IMR-90 (cell line): ENCODE measurements at regions not wholly inside any gene's neighbourhood (a gene's known extent, or its start where the extent isn't known, plus 50 kb on each side); places are given as distances from the start of the nearest gene placed in this dataset.

Source experiments
- ATAC-seq: fragments of 200-7000 bp; cut with Tn5 transposase; 2 replicates; pipeline ENCODE4 v1.9.1; 2020; ENCODE audit warnings: low read depth, mild to moderate bottlenecking, moderate library complexity
- BruUV-seq: library from RNA; stranded (reverse); fragments of 400-500 nt; replicated peaks from 2 replicates; lab custom pipeline; 2021; lab: Mats Ljungman, UMichigan
- CTCF ChIA-PET: fragments of 300-600 bp; formaldehyde crosslinking; extraction: SDS; loops from one replicate; lab custom pipeline; 2021; ENCODE audit warnings: antibody characterized with exemption; lab: Yijun Ruan, JAX
- POLR2A ChIA-PET: fragments of 300-600 bp; sonication (Branson Sonifier 250); formaldehyde crosslinking; loops from one replicate; lab custom pipeline; 2022; ENCODE audit warnings: antibody characterized with exemption; ENCODE audit not compliant: unreplicated experiment; lab: Charles Lee
- DNase-seq: peaks from one replicate; pipeline ENCODE4 v3.0.0; 2013
- H2AFZ ChIP-seq: replicated peaks from 2 replicates; pipeline ENCODE3; 2013; ENCODE audit warnings: low read length, mild to moderate bottlenecking; ENCODE audit not compliant: poor library complexity
- H2AK5ac ChIP-seq: 2 replicates; pipeline ENCODE4 v1.6.1; 2013; ENCODE audit warnings: low read depth, low read length, inconsistent platforms
- H2AK9ac ChIP-seq: replicated peaks from 2 replicates; pipeline ENCODE3; 2013; ENCODE audit warnings: mild to moderate bottlenecking, low read depth, low read length, moderate library complexity; ENCODE audit not compliant: poor library complexity
- H2BK120ac ChIP-seq: 2 replicates; pipeline ENCODE4 v1.6.1; 2013; ENCODE audit warnings: low read depth, low read length, inconsistent platforms
- H2BK15ac ChIP-seq: 3 replicates; pipeline ENCODE4 v1.6.1; 2013; ENCODE audit warnings: low read depth, low read length, inconsistent platforms
- H2BK20ac ChIP-seq: 2 replicates; pipeline ENCODE4 v1.6.1; 2013; ENCODE audit warnings: low read depth, mild to moderate bottlenecking, inconsistent platforms, low read length, moderate library complexity
- H2BK5ac ChIP-seq: 2 replicates; pipeline ENCODE4 v1.6.1; 2013; ENCODE audit warnings: mild to moderate bottlenecking, low read depth, low read length, inconsistent platforms; ENCODE audit not compliant: poor library complexity, severe bottlenecking
- H3K14ac ChIP-seq: replicated peaks from 2 replicates; pipeline ENCODE4 v1.6.1; 2013; ENCODE audit warnings: low read depth, low read length, inconsistent platforms
- H3K18ac ChIP-seq: 2 replicates; pipeline ENCODE4 v1.6.1; 2013; ENCODE audit warnings: low read depth, low read length, control low read depth
- H3K23ac ChIP-seq: 2 replicates; pipeline ENCODE4 v1.6.1; 2013; ENCODE audit warnings: low read depth, low read length, inconsistent platforms
- H3K27ac ChIP-seq: 2 replicates; pipeline ENCODE4 v1.5.1; 2013; ENCODE audit warnings: mild to moderate bottlenecking, control low read depth, low read length; ENCODE audit not compliant: insufficient read depth
- H3K27me3 ChIP-seq: 2 replicates; pipeline ENCODE4 v1.6.1; 2013; ENCODE audit warnings: low read length; ENCODE audit not compliant: control insufficient read depth, insufficient read depth
- H3K36me3 ChIP-seq: 2 replicates; pipeline ENCODE4 v1.6.1; 2013; ENCODE audit warnings: low read length, mixed read lengths; ENCODE audit not compliant: control insufficient read depth, insufficient read depth
- H3K4ac ChIP-seq: 2 replicates; pipeline ENCODE4 v1.6.1; 2013; ENCODE audit warnings: low read depth, low read length, inconsistent platforms
- H3K4me1 ChIP-seq: 2 replicates; pipeline ENCODE4 v1.6.1; 2013; ENCODE audit warnings: low read length, mixed read lengths; ENCODE audit not compliant: control insufficient read depth, insufficient read depth
- H3K4me2 ChIP-seq: 2 replicates; pipeline ENCODE4 v1.6.1; 2013; ENCODE audit warnings: low read depth, mild to moderate bottlenecking, control low read depth, low read length, moderate library complexity
- H3K4me3 ChIP-seq: 2 replicates; pipeline ENCODE4 v1.5.1; 2013; ENCODE audit warnings: low read depth, mild to moderate bottlenecking, control low read depth, low read length, moderate library complexity; ENCODE audit not compliant: insufficient read depth
- H3K56ac ChIP-seq: 2 replicates; pipeline ENCODE4 v1.6.1; 2013; ENCODE audit warnings: low read length, inconsistent platforms; ENCODE audit not compliant: insufficient read depth; ENCODE audit errors: extremely low read depth
- H3K79me1 ChIP-seq, 2 experiments: 2 replicates each; pipeline ENCODE4 v1.6.1; 2013; ENCODE audit warnings: low read length in 2 of 2, inconsistent platforms in 1 of 2, low read depth in 1 of 2
- H3K9ac ChIP-seq: 2 replicates; pipeline ENCODE4 v1.6.1; 2013; ENCODE audit warnings: low read depth, low read length, control low read depth
- H3K9me1 ChIP-seq: 2 replicates; pipeline ENCODE4 v1.6.1; 2013; ENCODE audit warnings: low read length, inconsistent platforms; ENCODE audit not compliant: insufficient read depth
- H3K9me3 ChIP-seq: 2 replicates; pipeline ENCODE4 v1.6.1; 2013; ENCODE audit warnings: low read length; ENCODE audit not compliant: control insufficient read depth, insufficient read depth
- H4K20me1 ChIP-seq: 2 replicates; pipeline ENCODE4 v1.6.1; 2013; ENCODE audit warnings: low read length, inconsistent platforms; ENCODE audit not compliant: insufficient read depth
- H4K5ac ChIP-seq: 2 replicates; pipeline ENCODE4 v1.6.1; 2013; ENCODE audit warnings: mild to moderate bottlenecking, low read depth, low read length, control low read depth
- H4K8ac ChIP-seq, 2 experiments: 2 replicates each; pipeline ENCODE4 v1.6.1; 2013; ENCODE audit warnings: low read depth in 2 of 2, low read length in 2 of 2, control low read depth in 1 of 2, inconsistent platforms in 1 of 2
- H4K91ac ChIP-seq: 2 replicates; pipeline ENCODE4 v1.6.1; 2013; ENCODE audit warnings: low read depth, low read length, inconsistent platforms; ENCODE audit not compliant: insufficient read depth
- BHLHE40 ChIP-seq: fragments of 150-350 bp; IDR thresholded peaks from 2 replicates; pipeline ENCODE4 v1.6.1; 2016; ENCODE audit warnings: mild to moderate bottlenecking, low read depth, low read length
- FOS ChIP-seq: fragments of 150-350 bp; IDR thresholded peaks from 2 replicates; pipeline ENCODE4 v1.6.1; 2016; ENCODE audit warnings: low read depth, low read length
- MAZ ChIP-seq: IDR thresholded peaks from 2 replicates; pipeline ENCODE4 v1.6.1; 2012; ENCODE audit warnings: low read depth, mild to moderate bottlenecking, low read length, improper control_type of control experiment, moderate library complexity, borderline replicate concordance
- MXI1 ChIP-seq: IDR thresholded peaks from 2 replicates; pipeline ENCODE4 v1.6.1; 2012; ENCODE audit warnings: low read depth, mild to moderate bottlenecking, low read length, moderate library complexity, borderline replicate concordance
- POLR2A ChIP-seq: IDR thresholded peaks from 2 replicates; pipeline ENCODE4 v1.6.1; 2012; ENCODE audit warnings: mild to moderate bottlenecking, low read depth, low read length
- RCOR1 ChIP-seq: IDR thresholded peaks from 2 replicates; pipeline ENCODE4 v1.6.1; 2012; ENCODE audit warnings: mild to moderate bottlenecking, low read length, improper control_type of control experiment; ENCODE audit not compliant: insufficient replicate concordance
- RFX5 ChIP-seq: IDR thresholded peaks from 2 replicates; pipeline ENCODE4 v1.8.0; 2012; ENCODE audit warnings: low read depth, mild to moderate bottlenecking, low read length, moderate library complexity
- SMC3 ChIP-seq: fragments of 150-350 bp; IDR thresholded peaks from 2 replicates; pipeline ENCODE4 v1.6.1; 2016; ENCODE audit warnings: low read depth, mild to moderate bottlenecking, antibody characterized with exemption, low read length, moderate library complexity
- USF2 ChIP-seq: fragments of 150-350 bp; IDR thresholded peaks from 2 replicates; pipeline ENCODE4 v1.6.1; 2017; ENCODE audit warnings: mild to moderate bottlenecking, antibody characterized with exemption, low read length, low read depth
- WGBS, 2 experiments: methylation state at CpG; one replicate each; pipeline versions ENCODE4 v1.1.5 to v1.1.7; 2013; ENCODE audit warnings: missing lambda C conversion rate in 2 of 2; ENCODE audit not compliant: insufficient read length in 1 of 2; ENCODE audit errors: extremely low coverage in 2 of 2; 5-methylcytosine and 5-hydroxymethylcytosine counted together
- dilution Hi-C: fragments of 300-500 bp; cut with HindIII; formaldehyde crosslinking; loops from one replicate; pipeline ENCODE4 v1.14.3; 2018; ENCODE audit warnings: low sequenced_read_pairs; ENCODE audit not compliant: unreplicated experiment
- in situ Hi-C: fragments of 300-500 bp; cut with MboI; formaldehyde crosslinking; loops from 3 replicates; pipeline ENCODE4 v1.14.3; 2019; ENCODE audit warnings: low sequenced_read_pairs, inconsistent platforms, mixed read lengths
- intact Hi-C: fragments of 100-400 bp; cut with micrococcal nuclease; formaldehyde crosslinking; loops from 2 replicates; pipeline ENCODE4 v1.10.0; 2022

DNA sequence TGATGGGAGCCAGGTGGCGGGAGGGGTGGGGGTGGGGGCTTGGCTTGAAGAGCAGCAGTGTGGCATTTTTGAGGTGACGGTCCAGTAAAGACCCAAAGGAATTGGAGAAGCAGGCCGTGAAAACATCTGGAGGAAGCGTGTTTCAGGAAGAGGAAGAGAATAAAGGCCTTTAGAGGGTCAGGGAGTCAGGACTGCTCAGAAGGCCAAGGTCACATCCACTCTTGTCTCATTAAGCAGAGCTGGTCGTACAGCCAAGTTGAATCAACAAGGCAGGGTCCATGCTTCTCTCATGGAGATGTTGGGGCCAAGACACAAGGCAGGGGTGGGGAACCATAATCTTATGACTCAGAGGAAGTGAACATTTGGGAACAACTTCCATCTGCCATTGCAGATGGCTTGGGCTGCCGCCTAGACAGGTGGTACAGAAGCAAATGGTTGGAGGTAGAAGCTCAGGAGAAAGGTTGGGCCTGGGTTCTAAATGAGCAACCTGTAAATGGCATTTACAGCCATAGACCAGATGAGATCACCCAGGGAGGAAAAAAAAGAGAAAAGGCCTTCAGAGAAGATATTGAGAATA lies 179.6 kb downstream of the TTLL2 start:
- TF ChIP-seq MAZ (no peak), SMC3 (no peak), BHLHE40 (no peak), POLR2A (no peak), RFX5 (no peak), USF2 (no peak), MXI1 (no peak), FOS (no peak), RCOR1 (no peak)
- no peaks in the 10 kb centered on the region for H3K4me1 ChIP-seq
- ATAC-seq = no peak
- no peak overlapping the region for H4K8ac ChIP-seq
- H3K18ac ChIP-seq = no peak overlapping the region
- H3K4me3 ChIP-seq = no peak overlapping the region
- H3K27me3 ChIP-seq = no peaks in the 10 kb centered on the region
- no peak overlapping the region for H2AFZ ChIP-seq
- no peak overlapping the region for H2BK5ac ChIP-seq
- intact Hi-C loops = no loop called here
- no peaks in the 10 kb centered on the region for H3K79me1 ChIP-seq
- H2BK20ac ChIP-seq = no peak overlapping the region
- POLR2A ChIA-PET = no interaction called here
- H4K5ac ChIP-seq = no peak overlapping the region
- dilution Hi-C loops = no loop called here
- no peak overlapping the region for H3K27ac ChIP-seq
- H3K9ac ChIP-seq = no peak overlapping the region
- H2BK120ac ChIP-seq = no peak overlapping the region
- 57% methylated on average over 2 of the region's 6 CpGs; no CpG with 5 or more reads in 1 of the 2 experiments for WGBS, 2 experiments
- H3K36me3 ChIP-seq = no peaks in the 10 kb centered on the region
- in situ Hi-C loops = no loop called here
- CTCF ChIA-PET = no interaction called here
- no peaks in the 10 kb centered on the region for H3K9me1 ChIP-seq
- H3K14ac ChIP-seq = no peak overlapping the region
- no peak overlapping the region for H2AK9ac ChIP-seq
- BruUV-seq = no TSS peak
- H3K23ac ChIP-seq = no peak overlapping the region
- no peak overlapping the region for H2BK15ac ChIP-seq
- DNase-seq = no peak
- H3K4me2 ChIP-seq = no peak overlapping the region
- H4K20me1 ChIP-seq = no peaks in the 10 kb centered on the region
- H3K56ac ChIP-seq = no peak overlapping the region
- peaks cover 59% of the 10 kb centered on the region for H3K9me3 ChIP-seq
- no peak overlapping the region for H3K4ac ChIP-seq
- H2AK5ac ChIP-seq = no peak overlapping the region
- H4K91ac ChIP-seq = no peak overlapping the region
